MCF 10A (cell line): ENCODE measurements at regions not wholly inside any gene's neighbourhood (a gene's known extent, or its start where the extent isn't known, plus 50 kb on each side); places are given as distances from the start of the nearest gene placed in this dataset.
"Not testable (repeated sequence)": the region's sequence is repeated elsewhere in the genome, so short reads cannot be mapped to it uniquely, and the experiment has no call there.

Source experiments
- BruUV-seq: library from RNA; stranded (reverse); fragments of 400-500 nt; replicated peaks from 2 replicates; lab custom pipeline; 2021; lab: Mats Ljungman, UMichigan
- CTCF ChIA-PET: fragments of 300-600 bp; sonication (Branson Sonifier 250); formaldehyde crosslinking; extraction: SDS; loops from one replicate; lab custom pipeline; 2021; ENCODE audit warnings: antibody characterized with exemption, inconsistent platforms; lab: Yijun Ruan, JAX
- POLR2A ChIA-PET: fragments of 300-600, 350-650 bp; sonication (Branson Sonifier 250); formaldehyde crosslinking; extraction: SDS; loops from one replicate; lab custom pipeline; 2020; ENCODE audit warnings: antibody characterized with exemption, inconsistent platforms; lab: Yijun Ruan, JAX
- DNase-seq: peaks from one replicate; pipeline ENCODE4 v3.0.0-alpha.2; 2018; ENCODE audit not compliant: unreplicated experiment
- H3K27ac Mint-ChIP-seq: one replicate; pipeline ENCODE4 v1.8.0; 2022; ENCODE audit warnings: mild to moderate bottlenecking, low read depth, mixed read lengths; ENCODE audit not compliant: unreplicated experiment
- H3K27me3 Mint-ChIP-seq: one replicate; pipeline ENCODE4 v1.8.0; 2022; ENCODE audit warnings: mixed read lengths; ENCODE audit not compliant: insufficient read depth, unreplicated experiment
- H3K36me3 Mint-ChIP-seq: one replicate; pipeline ENCODE4 v1.8.0; 2022; ENCODE audit warnings: mild to moderate bottlenecking, moderate library complexity, mixed read lengths; ENCODE audit not compliant: insufficient read depth, unreplicated experiment
- H3K4me1 Mint-ChIP-seq: one replicate; pipeline ENCODE4 v1.8.0; 2022; ENCODE audit warnings: mixed read lengths; ENCODE audit not compliant: insufficient read depth, unreplicated experiment
- H3K4me3 Mint-ChIP-seq: one replicate; pipeline ENCODE4 v1.8.0; 2022; ENCODE audit warnings: mild to moderate bottlenecking, moderate library complexity, mixed read lengths; ENCODE audit not compliant: unreplicated experiment
- H3K9me3 Mint-ChIP-seq: one replicate; pipeline ENCODE4 v1.8.0; 2022; ENCODE audit warnings: mixed read lengths; ENCODE audit not compliant: unreplicated experiment
- CTCF ChIP-seq: fragments of 200-600 bp; IDR thresholded peaks from one replicate; pipeline ENCODE4 v1.8.0; 2022; ENCODE audit warnings: antibody characterized with exemption, mild to moderate bottlenecking; ENCODE audit not compliant: unreplicated experiment
- intact Hi-C: fragments of 100-400 bp; cut with micrococcal nuclease; formaldehyde crosslinking; loops from 2 replicates; pipeline ENCODE4 v1.14.1; 2022

GRCh38 chr3:165669504-165669903 is 167.7 kb downstream of the BCHE start:
- intact Hi-C loops = no loop called here
- H3K27ac Mint-ChIP-seq = no peak overlapping the region

GRCh38 chr3:165667676-165668075 is 169.5 kb downstream of the BCHE start:
- Mint-ChIP-seq H3K9me3 (no peaks in the 10 kb centered on the region), H3K4me1 (peaks cover 6% of the 10 kb centered on the region), H3K27ac (no peak overlapping the region), H3K36me3 (no peaks in the 10 kb centered on the region), H3K4me3 (no peak overlapping the region), H3K27me3 (no peaks in the 10 kb centered on the region)
- no peak for DNase-seq
- CTCF ChIA-PET = no interaction called here
- intact Hi-C loops = no loop called here
- no TSS peak for BruUV-seq
- no peak for TF ChIP-seq CTCF
- POLR2A ChIA-PET = no interaction called here

More at GRCh38 chr3:165669504-165669903, 167.7 kb downstream of the BCHE start:
- Mint-ChIP-seq H3K36me3 (no peaks in the 10 kb centered on the region), H3K4me3 (no peak overlapping the region), H3K4me1 (peaks cover 6% of the 10 kb centered on the region), H3K9me3 (no peaks in the 10 kb centered on the region), H3K27me3 (no peaks in the 10 kb centered on the region)
- POLR2A ChIA-PET = no interaction called here
- BruUV-seq = no TSS peak
- CTCF ChIA-PET = interaction anchor here (0.7 kb wide), 1 partner anchor 59 kb away, joined by 3 read pairs; no protein-coding TSS in a partner anchor
- no peak for TF ChIP-seq CTCF
- DNase-seq = no peak

GRCh38 chr3:165658027-165658426 is 179.2 kb downstream of the BCHE start:
- Mint-ChIP-seq H3K4me1 (no peaks in the 10 kb centered on the region), H3K36me3 (no peaks in the 10 kb centered on the region), H3K4me3 (no peak overlapping the region), H3K27ac (no peak overlapping the region), H3K9me3 (peaks cover 8% of the 10 kb centered on the region), H3K27me3 (no peaks in the 10 kb centered on the region)
- CTCF ChIA-PET = no interaction called here
- TF ChIP-seq CTCF = no peak
- no peak for DNase-seq
- POLR2A ChIA-PET = no interaction called here
- intact Hi-C loops = no loop called here
- BruUV-seq = no TSS peak

GRCh38 chr3:165653130-165653778 is 184.0 kb downstream of the BCHE start:
- intact Hi-C loops = no loop called here
- no peaks in the 10 kb centered on the region for H3K27me3 Mint-ChIP-seq
- peaks cover 8% of the 10 kb centered on the region for H3K9me3 Mint-ChIP-seq
- H3K27ac Mint-ChIP-seq = no peak overlapping the region
- ChIA-PET CTCF (no interaction called here), POLR2A (no interaction called here)
- no peaks in the 10 kb centered on the region for H3K36me3 Mint-ChIP-seq
- no peaks in the 10 kb centered on the region for H3K4me1 Mint-ChIP-seq
- no peak for TF ChIP-seq CTCF
- no peak for DNase-seq
- no TSS peak for BruUV-seq
- H3K4me3 Mint-ChIP-seq = no peak overlapping the region

- H3K27ac Mint-ChIP-seq, intact Hi-C loops, H3K4me1 Mint-ChIP-seq, H3K27me3 Mint-ChIP-seq, H3K4me3 Mint-ChIP-seq, H3K36me3 Mint-ChIP-seq, BruUV-seq, DNase-seq, POLR2A ChIA-PET, H3K9me3 Mint-ChIP-seq: not testable (repeated sequence)
- CTCF ChIA-PET = interaction anchor here (0.9 kb wide), 1 partner anchor 14 kb away, joined by 4 read pairs; no protein-coding TSS in a partner anchor
Observed at GRCh38 chr3:165649282-165649681, 187.9 kb downstream of the BCHE start.
